ENCODE measurements at regions not wholly inside any gene's neighbourhood (a gene's known extent, or its start where the extent isn't known, plus 50 kb on each side); places are given as distances from the start of the nearest gene placed in this dataset.

GRCh38 chr9:33695299-33695698, 100.1 kb upstream of the PRSS3 start:
- TF ChIP-seq POLR2A (IDR thresholded peaks at IDR 0.05) (no peak), CTCF (IDR thresholded peaks at IDR 0.05) (no peak), POLR2AphosphoS5 (IDR thresholded peaks at IDR 0.05) (no peak)
